ENCODE measurements at regions not wholly inside any gene's neighbourhood (a gene's known extent, or its start where the extent isn't known, plus 50 kb on each side); places are given as distances from the start of the nearest gene placed in this dataset.

- DNase-seq (ENCODE audit: low spot score) = no peak
- Histone ChIP-seq H3K9ac (ENCODE audit: low read depth in 1 of 2, low read length in 2 of 2) (no peak overlapping the region), H3K9me3 (ENCODE audit: control insufficient read depth in 4 of 4, low read length in 3 of 4) (no peaks in the 10 kb centered on the region), H3K4me1 (ENCODE audit: control insufficient read depth in 4 of 4, insufficient read depth in 4 of 4, low read length in 3 of 4) (no peaks in the 10 kb centered on the region), H3K27ac (ENCODE audit: low read depth in 1 of 2, low read length in 2 of 2) (no peak overlapping the region), H3K27me3 (ENCODE audit: control insufficient read depth in 4 of 4, insufficient read depth in 4 of 4, low read length in 3 of 4) (no peaks in the 10 kb centered on the region), H3K36me3 (ENCODE audit: control insufficient read depth in 4 of 4, insufficient read depth in 3 of 4, low read depth in 1 of 4, low read length in 3 of 4) (no peaks in the 10 kb centered on the region), H3K4me3 (ENCODE audit: low read depth in 1 of 3, low read length in 3 of 3) (no peak overlapping the region)
- 78% methylated on average over 3 of the region's 3 CpGs for WGBS
- TF ChIP-seq RXRA (IDR thresholded peaks at IDR 0.05) = no peak
Measured at GRCh38 chr13:65615506-65615905, 1614.6 kb downstream of the PCDH9 start.

- TF ChIP-seq HNF4G (IDR thresholded peaks at IDR 0.05) (no peak), ATF3 (IDR thresholded peaks at IDR 0.05) (no peak), REST (IDR thresholded peaks at IDR 0.05) (no peak), NR2F2 (IDR thresholded peaks at IDR 0.05) (no peak), RXRA (IDR thresholded peaks at IDR 0.05) (no peak), YY1 (IDR thresholded peaks at IDR 0.05) (no peak), HNF4A (conservative IDR thresholded peaks at IDR 0.05) (no peak), FOXA2 (IDR thresholded peaks at IDR 0.05) (no peak), MAX (IDR thresholded peaks at IDR 0.05) (no peak), FOXA1 (IDR thresholded peaks at IDR 0.05) (no peak), SP1 (IDR thresholded peaks at IDR 0.05) (no peak), CTCF (IDR thresholded peaks at IDR 0.05; ENCODE audit: low read depth, low read length, missing input control) (no peak), JUND (IDR thresholded peaks at IDR 0.05) (no peak)
- H3K36me3 ChIP-seq (ENCODE audit: control insufficient read depth in 4 of 4, insufficient read depth in 3 of 4, low read depth in 1 of 4, low read length in 3 of 4) = no peaks in the 10 kb centered on the region
- H3K4me1 ChIP-seq (ENCODE audit: control insufficient read depth in 4 of 4, insufficient read depth in 4 of 4, low read length in 3 of 4) = no peaks in the 10 kb centered on the region
- no peak overlapping the region for H3K27ac ChIP-seq (ENCODE audit: low read depth in 1 of 2, low read length in 2 of 2)
- no peak overlapping the region for H3K4me3 ChIP-seq (ENCODE audit: low read depth in 1 of 3, low read length in 3 of 3)
- 69% methylated on average over 2 of the region's 2 CpGs for whole genome bisulfite sequencing
- no peak overlapping the region for H3K9ac ChIP-seq (ENCODE audit: low read depth in 1 of 2, low read length in 2 of 2)
- H3K9me3 ChIP-seq (ENCODE audit: control insufficient read depth in 4 of 4, low read length in 3 of 4) = no peaks in the 10 kb centered on the region
- DNase-seq (ENCODE audit: low spot score) = no peak
- H3K27me3 ChIP-seq (ENCODE audit: control insufficient read depth in 4 of 4, insufficient read depth in 4 of 4, low read length in 3 of 4) = no peaks in the 10 kb centered on the region
Measured at GRCh38 chr13:65613004-65613403, 1617.1 kb downstream of the PCDH9 start.

- Histone ChIP-seq H3K4me1 (ENCODE audit: control insufficient read depth in 4 of 4, insufficient read depth in 4 of 4, low read length in 3 of 4) (no peaks in the 10 kb centered on the region), H3K36me3 (ENCODE audit: control insufficient read depth in 4 of 4, insufficient read depth in 3 of 4, low read depth in 1 of 4, low read length in 3 of 4) (no peaks in the 10 kb centered on the region), H3K27ac (ENCODE audit: low read depth in 1 of 2, low read length in 2 of 2) (no peak overlapping the region), H3K27me3 (ENCODE audit: control insufficient read depth in 4 of 4, insufficient read depth in 4 of 4, low read length in 3 of 4) (no peaks in the 10 kb centered on the region), H3K4me3 (ENCODE audit: low read depth in 1 of 3, low read length in 3 of 3) (no peak overlapping the region), H3K9ac (ENCODE audit: low read depth in 1 of 2, low read length in 2 of 2) (no peak overlapping the region), H3K9me3 (ENCODE audit: control insufficient read depth in 4 of 4, low read length in 3 of 4) (no peaks in the 10 kb centered on the region)
- TF ChIP-seq MAX (IDR thresholded peaks at IDR 0.05) (no peak), FOXA2 (IDR thresholded peaks at IDR 0.05) (no peak), REST (IDR thresholded peaks at IDR 0.05) (no peak), NR2F2 (IDR thresholded peaks at IDR 0.05) (no peak), ATF3 (IDR thresholded peaks at IDR 0.05) (no peak), JUND (IDR thresholded peaks at IDR 0.05) (no peak), YY1 (IDR thresholded peaks at IDR 0.05) (no peak)
- 84% methylated on average over 2 of the region's 2 CpGs for WGBS
- no peak for DNase-seq (ENCODE audit: low spot score)
Measured at GRCh38 chr13:65609350-65609749, 1620.8 kb downstream of the PCDH9 start.

Data from liver (tissue), 8 donors.